GM23338 (cell line): ENCODE measurements at regions not wholly inside any gene's neighbourhood (a gene's known extent, or its start where the extent isn't known, plus 50 kb on each side); places are given as distances from the start of the nearest gene placed in this dataset.

ENCODE experiments used
- CTCF ChIP-seq, 2 experiments: fragments of 200-600 bp in 1 of 2; sonication (generic) in 1 of 2; conservative IDR thresholded peaks; 2 replicates each; pipeline versions ENCODE4 v1.5.1 to v1.6.1; 2016 to 2017; ENCODE audit warnings: antibody characterized with exemption in 2 of 2, low read depth in 2 of 2, mild to moderate bottlenecking in 2 of 2, moderate library complexity in 1 of 2
- ETS1 ChIP-seq: IDR thresholded peaks from 2 replicates; pipeline ENCODE4 v1.6.1; 2016; ENCODE audit warnings: antibody characterized with exemption
- EZH2 ChIP-seq: fragments of 200-600 bp; sonication (generic); IDR thresholded peaks from one replicate; pipeline ENCODE4 v1.8.0; 2017; ENCODE audit warnings: antibody characterized with exemption, mild to moderate bottlenecking, low read depth; ENCODE audit not compliant: unreplicated experiment
- EZH2phosphoT487 ChIP-seq: fragments of 200-600 bp; sonication (generic); IDR thresholded peaks from one replicate; pipeline ENCODE4 v1.8.1; 2018; ENCODE audit warnings: antibody characterized with exemption; ENCODE audit not compliant: unreplicated experiment
- POLR2AphosphoS5 ChIP-seq: IDR thresholded peaks from 2 replicates; pipeline ENCODE4 v1.6.1; 2016; ENCODE audit warnings: antibody characterized with exemption, low read depth
- TF ChIP-seq, protein P1 (sequence below): IDR thresholded peaks from one replicate; pipeline ENCODE4 v1.6.1; 2018; ENCODE audit warnings: antibody characterized with exemption; ENCODE audit not compliant: unreplicated experiment

DNA sequence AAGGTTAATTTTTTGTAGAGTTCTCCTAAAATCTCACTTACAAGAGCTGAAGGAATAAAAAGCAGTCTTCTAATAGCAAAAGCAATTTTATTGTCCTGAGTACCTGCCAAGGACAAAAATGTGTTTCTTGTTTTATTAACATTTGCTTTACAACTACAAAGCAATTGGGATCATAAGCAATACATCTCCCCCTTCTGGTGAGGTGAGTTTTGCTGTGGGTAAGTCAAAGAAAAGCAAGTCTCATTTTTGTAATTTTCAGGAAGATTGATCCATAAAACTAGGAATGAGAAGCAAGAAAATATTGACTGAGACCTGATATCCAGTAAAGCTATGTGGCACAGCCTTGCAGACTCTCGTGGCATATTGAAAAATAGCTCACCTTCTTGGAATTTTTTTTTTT lies 2162.7 kb downstream of the NCAM2 start:
- TF ChIP-seq, protein P1, sequence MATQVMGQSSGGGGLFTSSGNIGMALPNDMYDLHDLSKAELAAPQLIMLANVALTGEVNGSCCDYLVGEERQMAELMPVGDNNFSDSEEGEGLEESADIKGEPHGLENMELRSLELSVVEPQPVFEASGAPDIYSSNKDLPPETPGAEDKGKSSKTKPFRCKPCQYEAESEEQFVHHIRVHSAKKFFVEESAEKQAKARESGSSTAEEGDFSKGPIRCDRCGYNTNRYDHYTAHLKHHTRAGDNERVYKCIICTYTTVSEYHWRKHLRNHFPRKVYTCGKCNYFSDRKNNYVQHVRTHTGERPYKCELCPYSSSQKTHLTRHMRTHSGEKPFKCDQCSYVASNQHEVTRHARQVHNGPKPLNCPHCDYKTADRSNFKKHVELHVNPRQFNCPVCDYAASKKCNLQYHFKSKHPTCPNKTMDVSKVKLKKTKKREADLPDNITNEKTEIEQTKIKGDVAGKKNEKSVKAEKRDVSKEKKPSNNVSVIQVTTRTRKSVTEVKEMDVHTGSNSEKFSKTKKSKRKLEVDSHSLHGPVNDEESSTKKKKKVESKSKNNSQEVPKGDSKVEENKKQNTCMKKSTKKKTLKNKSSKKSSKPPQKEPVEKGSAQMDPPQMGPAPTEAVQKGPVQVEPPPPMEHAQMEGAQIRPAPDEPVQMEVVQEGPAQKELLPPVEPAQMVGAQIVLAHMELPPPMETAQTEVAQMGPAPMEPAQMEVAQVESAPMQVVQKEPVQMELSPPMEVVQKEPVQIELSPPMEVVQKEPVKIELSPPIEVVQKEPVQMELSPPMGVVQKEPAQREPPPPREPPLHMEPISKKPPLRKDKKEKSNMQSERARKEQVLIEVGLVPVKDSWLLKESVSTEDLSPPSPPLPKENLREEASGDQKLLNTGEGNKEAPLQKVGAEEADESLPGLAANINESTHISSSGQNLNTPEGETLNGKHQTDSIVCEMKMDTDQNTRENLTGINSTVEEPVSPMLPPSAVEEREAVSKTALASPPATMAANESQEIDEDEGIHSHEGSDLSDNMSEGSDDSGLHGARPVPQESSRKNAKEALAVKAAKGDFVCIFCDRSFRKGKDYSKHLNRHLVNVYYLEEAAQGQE, result no peak
- TF ChIP-seq CTCF (conservative IDR thresholded peaks at IDR 0.05; ENCODE audit: low read depth in 2 of 2) (peak; percentile 28 to 39; a peak in 1 of 4 replicates), POLR2AphosphoS5 (no peak), EZH2 (no peak), EZH2phosphoT487 (no peak), ETS1 (no peak)
